ENCODE measurements at regions not wholly inside any gene's neighbourhood (a gene's known extent, or its start where the extent isn't known, plus 50 kb on each side); places are given as distances from the start of the nearest gene placed in this dataset.

- TF ChIP-seq REST (IDR thresholded peaks at IDR 0.05; ENCODE audit: unreplicated experiment) (no peak), EZH2phosphoT487 (IDR thresholded peaks at IDR 0.05; ENCODE audit: unreplicated experiment) (no peak), ZNF114 (CRISPR knock-in tag; IDR thresholded peaks at IDR 0.05) (no peak)
Measured at GRCh38 chr18:40274618-40275196, 1680.3 kb upstream of the PIK3C3 start (continued).

- Histone ChIP-seq H3K4me3 (no peak overlapping the region), H3K36me3 (ENCODE audit: insufficient read depth) (no peaks in the 10 kb centered on the region), H3K4me1 (ENCODE audit: insufficient read depth) (no peaks in the 10 kb centered on the region), H3K27me3 (ENCODE audit: insufficient read depth) (no peaks in the 10 kb centered on the region), H4K20me1 (replicated peaks; ENCODE audit: insufficient read depth) (no peaks in the 10 kb centered on the region), H3K79me2 (replicated peaks; ENCODE audit: insufficient read depth) (no peaks in the 10 kb centered on the region), H3F3A (replicated peaks; ENCODE audit: low read depth) (no peaks in the 10 kb centered on the region), H3K4me2 (no peak overlapping the region), H2AFZ (peak overlapping the region; percentile 38; the same call in 1 of the 2 replicates), H3K27ac (ENCODE audit: low read depth) (no peak overlapping the region), H3K9me2 (ENCODE audit: insufficient read depth) (no peaks in the 10 kb centered on the region)
- no peak for ATAC-seq
- Mint-ChIP-seq H3K27me3 (ENCODE audit: insufficient read depth, low read depth, poor library complexity) (peaks cover 1% of the 10 kb centered on the region), H3K27ac (no peak overlapping the region), H3K36me3 (ENCODE audit: low read depth) (no peaks in the 10 kb centered on the region), H3K4me3 (no peak overlapping the region), H3K9me3 (no peaks in the 10 kb centered on the region), H3K4me1 (no peaks in the 10 kb centered on the region)
- no peak for DNase-seq (ENCODE audit: low spot score)
- no peak for TF ChIP-seq POLR2AphosphoS5 (IDR thresholded peaks at IDR 0.05; ENCODE audit: low read depth)
- no peak for TF ChIP-seq JUNB (IDR thresholded peaks at IDR 0.05; ENCODE audit: unreplicated experiment)
- TF ChIP-seq CREB1 (CRISPR knock-in tag; IDR thresholded peaks at IDR 0.05; ENCODE audit: low read depth): no peak
- TF ChIP-seq REST (IDR thresholded peaks at IDR 0.05; ENCODE audit: unreplicated experiment): no peak
- no peak for TF ChIP-seq EZH2 (IDR thresholded peaks at IDR 0.05; ENCODE audit: low read depth, unreplicated experiment)
- no peak for TF ChIP-seq ZNF114 (CRISPR knock-in tag; IDR thresholded peaks at IDR 0.05)
- TF ChIP-seq ZNF331 (CRISPR knock-in tag; IDR thresholded peaks at IDR 0.05; ENCODE audit: low read depth): no peak
- TF ChIP-seq ETS1 (IDR thresholded peaks at IDR 0.05): no peak
- TF ChIP-seq EZH2phosphoT487 (IDR thresholded peaks at IDR 0.05; ENCODE audit: unreplicated experiment): no peak
- TF ChIP-seq CTCF (conservative IDR thresholded peaks at IDR 0.05; ENCODE audit: low read depth in 2 of 2): no peak
- no peak for TF ChIP-seq STAT1 (IDR thresholded peaks at IDR 0.05; ENCODE audit: unreplicated experiment)
- TF ChIP-seq NANOG (IDR thresholded peaks at IDR 0.05; ENCODE audit: borderline replicate concordance): no peak
Measured at GRCh38 chr18:40272630-40273231, 1682.3 kb upstream of the PIK3C3 start.

Data from GM23338 (cell line).